SK-N-SH (cell line): ENCODE measurements at regions not wholly inside any gene's neighbourhood (a gene's known extent, or its start where the extent isn't known, plus 50 kb on each side); places are given as distances from the start of the nearest gene placed in this dataset.

ENCODE experiments used
- CTCF ChIA-PET: fragments of 300-600, 350-600 bp; formaldehyde crosslinking; extraction: SDS; loops from one replicate; lab custom pipeline; 2021; lab: Yijun Ruan, JAX
- POLR2A ChIA-PET: fragments of 350-600 bp; sonication (Branson Sonifier 250); formaldehyde crosslinking; extraction: SDS; loops from one replicate; lab custom pipeline; 2020; ENCODE audit warnings: antibody characterized with exemption, inconsistent platforms; lab: Yijun Ruan, JAX
- DNase-seq: peaks from one replicate; pipeline ENCODE4 v3.0.0; 2012
- H2AFZ ChIP-seq: fragments of 200-600 bp; sonication (generic); 2 replicates; pipeline ENCODE4 v1.8.1; 2016; ENCODE audit warnings: antibody characterized with exemption, mild to moderate bottlenecking, low read depth
- H3F3A ChIP-seq: fragments of 200-600 bp; sonication (generic); replicated peaks from 2 replicates; pipeline ENCODE3; 2016; ENCODE audit warnings: antibody characterized with exemption, mild to moderate bottlenecking; ENCODE audit not compliant: insufficient read depth
- H3K27ac ChIP-seq, 2 experiments: fragments of 200-500 bp in 1 of 2; fragments of 200-600 bp in 1 of 2; sonication (Bioruptor generic) in 1 of 2; sonication (generic), shearing (Covaris generic) in 1 of 2; 2 replicates each; pipeline versions ENCODE4 v1.5.1 to v1.6.1; 2014 to 2016; ENCODE audit warnings: low read depth in 2 of 2, inconsistent platforms in 1 of 2, low read length in 1 of 2, mild to moderate bottlenecking in 1 of 2, mixed read lengths in 1 of 2
- H3K27me3 ChIP-seq: fragments of 200-600 bp; sonication (generic), shearing (Covaris generic); 2 replicates; pipeline ENCODE4 v1.6.1; 2016; ENCODE audit warnings: mixed run types; ENCODE audit not compliant: insufficient read depth
- H3K36me3 ChIP-seq, 2 experiments: fragments of 200-500 bp in 1 of 2; fragments of 200-600 bp in 1 of 2; sonication (Bioruptor generic) in 1 of 2; sonication (generic) in 1 of 2; replicated peaks in 1 of 2; 2 replicates each; pipeline versions ENCODE3 to v1.5.1; 2014 to 2016; ENCODE audit warnings: low read length in 1 of 2, mild to moderate bottlenecking in 1 of 2; ENCODE audit not compliant: insufficient read depth in 2 of 2, control insufficient read depth in 1 of 2
- H3K4me1 ChIP-seq, 2 experiments: fragments of 200-500 bp in 1 of 2; fragments of 200-600 bp in 1 of 2; sonication (Bioruptor generic) in 1 of 2; sonication (generic), shearing (Covaris generic) in 1 of 2; 2 replicates each; pipeline versions ENCODE4 v1.5.1 to v1.6.1; 2014 to 2016; ENCODE audit warnings: low read depth in 1 of 2, low read length in 1 of 2, mixed run types in 1 of 2; ENCODE audit not compliant: insufficient read depth in 2 of 2, control insufficient read depth in 1 of 2
- H3K4me2 ChIP-seq: fragments of 200-600 bp; sonication (generic), shearing (Covaris generic); 2 replicates; pipeline ENCODE4 v1.6.1; 2017; ENCODE audit warnings: mixed run types
- H3K4me3 ChIP-seq, 2 experiments: fragments of 200-500 bp in 1 of 2; fragments of 200-600 bp in 1 of 2; sonication (Bioruptor generic) in 1 of 2; sonication (generic), shearing (Covaris generic) in 1 of 2; 2 replicates each; pipeline versions ENCODE4 v1.5.1 to v1.8.1; 2014 to 2016; ENCODE audit warnings: low read depth in 2 of 2, inconsistent platforms in 1 of 2, low read length in 1 of 2, mild to moderate bottlenecking in 1 of 2, mixed read lengths in 1 of 2, moderate library complexity in 1 of 2
- H3K79me2 ChIP-seq: fragments of 200-600 bp; sonication (generic); 2 replicates; pipeline ENCODE4 v1.8.1; 2017; ENCODE audit warnings: mild to moderate bottlenecking; ENCODE audit not compliant: insufficient read depth
- H3K9ac ChIP-seq: fragments of 200-600 bp; sonication (generic); 2 replicates; pipeline ENCODE4 v1.6.1; 2017; ENCODE audit warnings: mixed run types
- H3K9me2 ChIP-seq: fragments of 200-600 bp; sonication (generic); 2 replicates; pipeline ENCODE4 v1.6.1; 2017; ENCODE audit warnings: mixed run types
- H3K9me3 ChIP-seq: fragments of 200-600 bp; sonication (generic); 2 replicates; pipeline ENCODE4 v1.6.1; 2017; ENCODE audit warnings: mixed run types, mild to moderate bottlenecking, moderate library complexity
- H4K20me1 ChIP-seq: fragments of 200-600 bp; sonication (generic); 2 replicates; pipeline ENCODE4 v1.6.1; 2017; ENCODE audit warnings: mild to moderate bottlenecking, mixed run types; ENCODE audit not compliant: insufficient read depth
- CHD2 ChIP-seq: fragments of 150-350 bp; IDR thresholded peaks from 2 replicates; pipeline ENCODE4 v1.6.1; 2018; ENCODE audit warnings: low read length; ENCODE audit not compliant: partially characterized antibody
- EZH2phosphoT487 ChIP-seq: fragments of 200-600 bp; sonication (generic); IDR thresholded peaks from 2 replicates; pipeline ENCODE4 v1.6.1; 2017; ENCODE audit warnings: low read depth, mixed run types, mild to moderate bottlenecking, antibody characterized with exemption, moderate library complexity, borderline replicate concordance
- FOSL2 ChIP-seq: IDR thresholded peaks from 2 replicates; pipeline ENCODE4 v1.4.0; 2012; ENCODE audit warnings: low read depth, mild to moderate bottlenecking, moderate library complexity, borderline replicate concordance
- GABPA ChIP-seq: IDR thresholded peaks from 2 replicates; pipeline ENCODE4 v1.4.0; 2012; ENCODE audit warnings: low read depth, mild to moderate bottlenecking
- GATA2 ChIP-seq: sonication (generic); formaldehyde crosslinking; IDR thresholded peaks from 2 replicates; pipeline ENCODE4 v1.5.0; 2020; ENCODE audit warnings: mild to moderate bottlenecking, missing genetic modification reagents
- RFX5 ChIP-seq: IDR thresholded peaks from 2 replicates; pipeline ENCODE4 v1.6.1; 2012; ENCODE audit warnings: mild to moderate bottlenecking, improper control_type of control experiment, low read length
- SMC3 ChIP-seq: IDR thresholded peaks from 2 replicates; pipeline ENCODE4 v1.6.1; 2012; ENCODE audit warnings: low read depth, low read length, improper control_type of control experiment
- TAF1 ChIP-seq: IDR thresholded peaks from 2 replicates; pipeline ENCODE4 v1.6.1; 2012; ENCODE audit warnings: low read depth, mild to moderate bottlenecking, low read length, moderate library complexity, borderline replicate concordance
- TEAD4 ChIP-seq: IDR thresholded peaks from 2 replicates; pipeline ENCODE4 v1.4.0; 2012; ENCODE audit warnings: mild to moderate bottlenecking, borderline replicate concordance; ENCODE audit not compliant: insufficient read depth
- WGBS: methylation state at CpG from one replicate; pipeline ENCODE4 v1.1.6; 2017; ENCODE audit warnings: low lambda C conversion rate; 5-methylcytosine and 5-hydroxymethylcytosine counted together
- TF ChIP-seq, protein P1 (sequence below): IDR thresholded peaks from 2 replicates; pipeline ENCODE4 v1.6.1; 2012; ENCODE audit warnings: mild to moderate bottlenecking, low read depth, low read length, moderate library complexity
- TF ChIP-seq, protein P2 (sequence below): fragments of 150-350 bp; IDR thresholded peaks from 2 replicates; pipeline ENCODE4 v1.6.1; 2017; ENCODE audit warnings: antibody characterized with exemption, low read length, low read depth, borderline replicate concordance

GRCh38 chr19:28429356-28429755, 783.6 kb downstream of the UQCRFS1 start:
- Histone ChIP-seq H2AFZ (no peak overlapping the region), H3K9me2 (no peaks in the 10 kb centered on the region), H3K4me3 (no peak overlapping the region), H3K79me2 (no peaks in the 10 kb centered on the region), H4K20me1 (no peaks in the 10 kb centered on the region), H3K4me2 (no peak overlapping the region), H3K36me3 (no peaks in the 10 kb centered on the region), H3K9ac (no peak overlapping the region), H3K27me3 (peaks cover 4% of the 10 kb centered on the region; the same call in 1 of the 2 replicates), H3F3A (no peaks in the 10 kb centered on the region), H3K27ac (no peak overlapping the region), H3K4me1 (no peaks in the 10 kb centered on the region), H3K9me3 (no peaks in the 10 kb centered on the region)
- TF ChIP-seq, protein P1, sequence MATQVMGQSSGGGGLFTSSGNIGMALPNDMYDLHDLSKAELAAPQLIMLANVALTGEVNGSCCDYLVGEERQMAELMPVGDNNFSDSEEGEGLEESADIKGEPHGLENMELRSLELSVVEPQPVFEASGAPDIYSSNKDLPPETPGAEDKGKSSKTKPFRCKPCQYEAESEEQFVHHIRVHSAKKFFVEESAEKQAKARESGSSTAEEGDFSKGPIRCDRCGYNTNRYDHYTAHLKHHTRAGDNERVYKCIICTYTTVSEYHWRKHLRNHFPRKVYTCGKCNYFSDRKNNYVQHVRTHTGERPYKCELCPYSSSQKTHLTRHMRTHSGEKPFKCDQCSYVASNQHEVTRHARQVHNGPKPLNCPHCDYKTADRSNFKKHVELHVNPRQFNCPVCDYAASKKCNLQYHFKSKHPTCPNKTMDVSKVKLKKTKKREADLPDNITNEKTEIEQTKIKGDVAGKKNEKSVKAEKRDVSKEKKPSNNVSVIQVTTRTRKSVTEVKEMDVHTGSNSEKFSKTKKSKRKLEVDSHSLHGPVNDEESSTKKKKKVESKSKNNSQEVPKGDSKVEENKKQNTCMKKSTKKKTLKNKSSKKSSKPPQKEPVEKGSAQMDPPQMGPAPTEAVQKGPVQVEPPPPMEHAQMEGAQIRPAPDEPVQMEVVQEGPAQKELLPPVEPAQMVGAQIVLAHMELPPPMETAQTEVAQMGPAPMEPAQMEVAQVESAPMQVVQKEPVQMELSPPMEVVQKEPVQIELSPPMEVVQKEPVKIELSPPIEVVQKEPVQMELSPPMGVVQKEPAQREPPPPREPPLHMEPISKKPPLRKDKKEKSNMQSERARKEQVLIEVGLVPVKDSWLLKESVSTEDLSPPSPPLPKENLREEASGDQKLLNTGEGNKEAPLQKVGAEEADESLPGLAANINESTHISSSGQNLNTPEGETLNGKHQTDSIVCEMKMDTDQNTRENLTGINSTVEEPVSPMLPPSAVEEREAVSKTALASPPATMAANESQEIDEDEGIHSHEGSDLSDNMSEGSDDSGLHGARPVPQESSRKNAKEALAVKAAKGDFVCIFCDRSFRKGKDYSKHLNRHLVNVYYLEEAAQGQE = no peak
- TF ChIP-seq FOSL2 = no peak
- TF ChIP-seq SMC3 = no peak
- TF ChIP-seq GATA2 = no peak
- TF ChIP-seq TAF1 = no peak
- TF ChIP-seq CHD2 = no peak
- no peak for TF ChIP-seq TEAD4
- no peak for TF ChIP-seq EZH2phosphoT487
- TF ChIP-seq, protein P2, sequence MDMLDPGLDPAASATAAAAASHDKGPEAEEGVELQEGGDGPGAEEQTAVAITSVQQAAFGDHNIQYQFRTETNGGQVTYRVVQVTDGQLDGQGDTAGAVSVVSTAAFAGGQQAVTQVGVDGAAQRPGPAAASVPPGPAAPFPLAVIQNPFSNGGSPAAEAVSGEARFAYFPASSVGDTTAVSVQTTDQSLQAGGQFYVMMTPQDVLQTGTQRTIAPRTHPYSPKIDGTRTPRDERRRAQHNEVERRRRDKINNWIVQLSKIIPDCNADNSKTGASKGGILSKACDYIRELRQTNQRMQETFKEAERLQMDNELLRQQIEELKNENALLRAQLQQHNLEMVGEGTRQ = no peak
- 41% methylated on average over 3 of the region's 3 CpGs for WGBS
- ChIA-PET CTCF (interaction anchor here (1.4 kb wide), 1 partner anchor 37 kb away, joined by 3 read pairs; no protein-coding TSS in a partner anchor), POLR2A (no interaction called here)
- no peak for DNase-seq

DNA sequence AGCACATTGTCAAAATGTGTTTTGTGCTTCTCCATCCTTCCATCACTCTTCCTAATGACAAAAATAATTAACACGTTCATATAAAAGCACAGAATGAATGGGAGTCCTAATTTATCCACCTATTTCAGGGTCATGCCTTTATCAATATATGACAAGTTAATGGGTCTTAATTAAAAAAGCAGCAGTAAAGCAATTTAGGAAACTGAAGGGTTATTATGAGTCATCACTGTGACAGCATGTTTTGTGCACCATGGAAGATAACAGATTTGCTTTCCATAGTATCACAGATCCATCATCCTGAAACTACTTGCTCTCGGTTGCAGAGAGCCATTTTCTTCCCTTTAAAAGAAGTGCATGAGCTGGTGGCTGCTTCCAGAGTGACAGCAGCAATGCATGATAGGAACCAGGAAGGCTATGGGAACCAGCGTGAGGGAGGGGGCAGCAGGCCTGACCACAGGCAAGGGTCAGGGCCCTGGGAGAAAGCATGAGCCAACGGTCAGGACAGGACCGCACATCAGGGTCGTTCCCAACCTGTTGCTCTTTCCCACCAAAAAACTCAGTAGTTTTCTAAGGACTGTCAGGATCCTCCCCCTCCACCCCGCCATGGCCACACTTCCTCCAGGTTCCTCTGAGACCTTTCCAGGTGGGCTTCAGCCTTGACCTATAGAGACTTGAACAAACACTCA, 784.1 kb downstream of the UQCRFS1 start:
- no peak for DNase-seq
- Histone ChIP-seq H3K27me3 (peaks cover 9% of the 10 kb centered on the region; the same call in 1 of the 2 replicates), H3K79me2 (no peaks in the 10 kb centered on the region), H3K4me2 (no peak overlapping the region), H3K9me3 (no peaks in the 10 kb centered on the region), H3K9ac (no peak overlapping the region), H3F3A (no peaks in the 10 kb centered on the region), H3K36me3 (no peaks in the 10 kb centered on the region), H3K27ac (no peak overlapping the region), H4K20me1 (no peaks in the 10 kb centered on the region), H2AFZ (no peak overlapping the region), H3K9me2 (no peaks in the 10 kb centered on the region), H3K4me1 (no peaks in the 10 kb centered on the region), H3K4me3 (no peak overlapping the region)
- TF ChIP-seq RFX5 = no peak
- no peak for TF ChIP-seq EZH2phosphoT487
- no peak for TF ChIP-seq GABPA
- WGBS = 13% methylated on average over 7 of the region's 7 CpGs
- POLR2A ChIA-PET = no interaction called here
- CTCF ChIA-PET = interaction anchor here (1.4 kb wide), 1 partner anchor 38 kb away, joined by 3 read pairs; no protein-coding TSS in a partner anchor
